ENCODE measurements at regions not wholly inside any gene's neighbourhood (a gene's known extent, or its start where the extent isn't known, plus 50 kb on each side); places are given as distances from the start of the nearest gene placed in this dataset.

- H3K4me1 ChIP-seq (ENCODE audit: insufficient read depth, low read length): no peaks in the 10 kb centered on the region
- BruUV-seq (replicated peaks): no TSS peak
- FAIRE-seq (no peak), ATAC-seq (no peak), DNase-seq (ENCODE audit: low spot score) (no peak)
- H3K4me3 ChIP-seq (replicated peaks in 1 of 3; ENCODE audit: insufficient read depth in 1 of 3, low read depth in 2 of 3, low read length in 3 of 3): no peak overlapping the region
- intact Hi-C loops (cut with micrococcal nuclease; ENCODE audit: unreplicated experiment): no loop called here
- TF ChIP-seq MED1 (CRISPR knock-in tag; IDR thresholded peaks at IDR 0.05) (no peak), KLF15 (CRISPR knock-in tag; IDR thresholded peaks at IDR 0.05; ENCODE audit: borderline replicate concordance) (no peak), NFYC (CRISPR knock-in tag; IDR thresholded peaks at IDR 0.05) (no peak)
- H4K20me1 ChIP-seq (ENCODE audit: insufficient read depth, low read length): no peaks in the 10 kb centered on the region
- in situ Hi-C loops (cut with HindIII; ENCODE audit: extremely low pct_ligation_motif_present, low pct_unique_long_range_greater_than_20kb): no loop called here
- H3K9me3 ChIP-seq (ENCODE audit: low read length): no peaks in the 10 kb centered on the region
- no peak overlapping the region for H3K27ac ChIP-seq (ENCODE audit: extremely low read length, insufficient read depth, low read length)
- no peaks in the 10 kb centered on the region for H3K79me2 ChIP-seq (ENCODE audit: insufficient read depth, low read length)
- POLR2A ChIA-PET: no interaction called here
- WGBS (ENCODE audit: low lambda C conversion rate): 0% methylated on average over 4 of the region's 4 CpGs
- H3K36me3 ChIP-seq (replicated peaks in 1 of 2; ENCODE audit: control insufficient read depth in 1 of 2, insufficient read depth in 2 of 2, low read length in 2 of 2): no peaks in the 10 kb centered on the region
- H3K4me2 ChIP-seq (ENCODE audit: low read depth, low read length): no peak overlapping the region
- H3K9ac ChIP-seq (ENCODE audit: insufficient read depth, low read depth, low read length): no peak overlapping the region
- no peaks in the 10 kb centered on the region for H3K27me3 ChIP-seq (ENCODE audit: control insufficient read depth in 1 of 2, insufficient read depth in 2 of 2, low read length in 2 of 2)
- CTCF ChIA-PET (ENCODE audit: low intra/inter-chr PET ratio, low total read pairs): no interaction called here
- no peak overlapping the region for H2AFZ ChIP-seq (ENCODE audit: low read length)
Observed at GRCh38 chr1:90443354-90443753, 273.7 kb downstream of the BARHL2 start.

GRCh38 chr1:90435351-90435750 is 281.8 kb downstream of the BARHL2 start:
- intact Hi-C loops (cut with micrococcal nuclease; ENCODE audit: unreplicated experiment): no loop called here
- Histone ChIP-seq H3K36me3 (replicated peaks in 1 of 2; ENCODE audit: control insufficient read depth in 1 of 2, insufficient read depth in 2 of 2, low read length in 2 of 2) (no peaks in the 10 kb centered on the region), H3K9ac (ENCODE audit: insufficient read depth, low read depth, low read length) (no peak overlapping the region), H4K20me1 (ENCODE audit: insufficient read depth, low read length) (no peaks in the 10 kb centered on the region), H3K9me3 (ENCODE audit: low read length) (no peaks in the 10 kb centered on the region), H3K4me1 (ENCODE audit: insufficient read depth, low read length) (no peaks in the 10 kb centered on the region), H3K79me2 (ENCODE audit: insufficient read depth, low read length) (no peaks in the 10 kb centered on the region), H3K27me3 (ENCODE audit: control insufficient read depth in 1 of 2, insufficient read depth in 2 of 2, low read length in 2 of 2) (no peaks in the 10 kb centered on the region), H2AFZ (ENCODE audit: low read length) (no peak overlapping the region), H3K27ac (ENCODE audit: extremely low read length, insufficient read depth, low read length) (no peak overlapping the region), H3K4me2 (ENCODE audit: low read depth, low read length) (no peak overlapping the region), H3K4me3 (replicated peaks in 1 of 3; ENCODE audit: insufficient read depth in 1 of 3, low read depth in 2 of 3, low read length in 3 of 3) (no peak overlapping the region)
- FAIRE-seq (no peak), DNase-seq (ENCODE audit: low spot score) (no peak), ATAC-seq (no peak)
- ChIA-PET CTCF (ENCODE audit: low intra/inter-chr PET ratio, low total read pairs) (no interaction called here), POLR2A (no interaction called here)
- in situ Hi-C loops (cut with HindIII; ENCODE audit: extremely low pct_ligation_motif_present, low pct_unique_long_range_greater_than_20kb): no loop called here
- BruUV-seq (replicated peaks): no TSS peak
- 4% methylated on average over 3 of the region's 3 CpGs for WGBS (ENCODE audit: low lambda C conversion rate)
- TF ChIP-seq FOSL2 (CRISPR knock-in tag; IDR thresholded peaks at IDR 0.05) (no peak), AGO2 (optimal IDR thresholded peaks at IDR 0.05; ENCODE audit: low read depth, low read length) (no peak), KDM1A (CRISPR knock-in tag; IDR thresholded peaks at IDR 0.05) (no peak), ZSCAN22 (CRISPR knock-in tag; IDR thresholded peaks at IDR 0.05) (no peak), RBFOX2 (IDR thresholded peaks at IDR 0.05; ENCODE audit: low read depth, low read length) (no peak), ATM (IDR thresholded peaks at IDR 0.05; ENCODE audit: borderline replicate concordance) (no peak), ZNF691 (CRISPR knock-in tag; IDR thresholded peaks at IDR 0.05; ENCODE audit: borderline replicate concordance, low read depth) (no peak), RXRB (CRISPR knock-in tag; IDR thresholded peaks at IDR 0.05; ENCODE audit: borderline replicate concordance) (no peak), RAD51 (IDR thresholded peaks at IDR 0.05; ENCODE audit: borderline replicate concordance) (no peak), TP53 (CRISPR knock-in tag; conservative IDR thresholded peaks at IDR 0.05) (no peak), SNAPC2 (CRISPR knock-in tag; IDR thresholded peaks at IDR 0.05) (no peak), TBX3 (IDR thresholded peaks at IDR 0.05; ENCODE audit: borderline replicate concordance) (no peak)
- TF ChIP-seq, protein P1, sequence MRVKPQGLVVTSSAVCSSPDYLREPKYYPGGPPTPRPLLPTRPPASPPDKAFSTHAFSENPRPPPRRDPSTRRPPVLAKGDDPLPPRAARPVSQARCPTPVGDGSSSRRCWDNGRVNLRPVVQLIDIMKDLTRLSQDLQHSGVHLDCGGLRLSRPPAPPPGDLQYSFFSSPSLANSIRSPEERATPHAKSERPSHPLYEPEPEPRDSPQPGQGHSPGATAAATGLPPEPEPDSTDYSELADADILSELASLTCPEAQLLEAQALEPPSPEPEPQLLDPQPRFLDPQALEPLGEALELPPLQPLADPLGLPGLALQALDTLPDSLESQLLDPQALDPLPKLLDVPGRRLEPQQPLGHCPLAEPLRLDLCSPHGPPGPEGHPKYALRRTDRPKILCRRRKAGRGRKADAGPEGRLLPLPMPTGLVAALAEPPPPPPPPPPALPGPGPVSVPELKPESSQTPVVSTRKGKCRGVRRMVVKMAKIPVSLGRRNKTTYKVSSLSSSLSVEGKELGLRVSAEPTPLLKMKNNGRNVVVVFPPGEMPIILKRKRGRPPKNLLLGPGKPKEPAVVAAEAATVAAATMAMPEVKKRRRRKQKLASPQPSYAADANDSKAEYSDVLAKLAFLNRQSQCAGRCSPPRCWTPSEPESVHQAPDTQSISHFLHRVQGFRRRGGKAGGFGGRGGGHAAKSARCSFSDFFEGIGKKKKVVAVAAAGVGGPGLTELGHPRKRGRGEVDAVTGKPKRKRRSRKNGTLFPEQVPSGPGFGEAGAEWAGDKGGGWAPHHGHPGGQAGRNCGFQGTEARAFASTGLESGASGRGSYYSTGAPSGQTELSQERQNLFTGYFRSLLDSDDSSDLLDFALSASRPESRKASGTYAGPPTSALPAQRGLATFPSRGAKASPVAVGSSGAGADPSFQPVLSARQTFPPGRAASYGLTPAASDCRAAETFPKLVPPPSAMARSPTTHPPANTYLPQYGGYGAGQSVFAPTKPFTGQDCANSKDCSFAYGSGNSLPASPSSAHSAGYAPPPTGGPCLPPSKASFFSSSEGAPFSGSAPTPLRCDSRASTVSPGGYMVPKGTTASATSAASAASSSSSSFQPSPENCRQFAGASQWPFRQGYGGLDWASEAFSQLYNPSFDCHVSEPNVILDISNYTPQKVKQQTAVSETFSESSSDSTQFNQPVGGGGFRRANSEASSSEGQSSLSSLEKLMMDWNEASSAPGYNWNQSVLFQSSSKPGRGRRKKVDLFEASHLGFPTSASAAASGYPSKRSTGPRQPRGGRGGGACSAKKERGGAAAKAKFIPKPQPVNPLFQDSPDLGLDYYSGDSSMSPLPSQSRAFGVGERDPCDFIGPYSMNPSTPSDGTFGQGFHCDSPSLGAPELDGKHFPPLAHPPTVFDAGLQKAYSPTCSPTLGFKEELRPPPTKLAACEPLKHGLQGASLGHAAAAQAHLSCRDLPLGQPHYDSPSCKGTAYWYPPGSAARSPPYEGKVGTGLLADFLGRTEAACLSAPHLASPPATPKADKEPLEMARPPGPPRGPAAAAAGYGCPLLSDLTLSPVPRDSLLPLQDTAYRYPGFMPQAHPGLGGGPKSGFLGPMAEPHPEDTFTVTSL (CRISPR knock-in tag; IDR thresholded peaks at IDR 0.05; ENCODE audit: borderline replicate concordance): no peak

All from HepG2 (cell line).